IMR-90 (cell line): ENCODE measurements at regions not wholly inside any gene's neighbourhood (a gene's known extent, or its start where the extent isn't known, plus 50 kb on each side); places are given as distances from the start of the nearest gene placed in this dataset.

Experiments
- ATAC-seq: fragments of 200-7000 bp; cut with Tn5 transposase; 2 replicates; pipeline ENCODE4 v1.9.1; 2020; ENCODE audit warnings: low read depth, mild to moderate bottlenecking, moderate library complexity
- BruUV-seq: library from RNA; stranded (reverse); fragments of 400-500 nt; replicated peaks from 2 replicates; lab custom pipeline; 2021; lab: Mats Ljungman, UMichigan
- CTCF ChIA-PET: fragments of 300-600 bp; formaldehyde crosslinking; extraction: SDS; loops from one replicate; lab custom pipeline; 2021; ENCODE audit warnings: antibody characterized with exemption; lab: Yijun Ruan, JAX
- POLR2A ChIA-PET: fragments of 300-600 bp; sonication (Branson Sonifier 250); formaldehyde crosslinking; loops from one replicate; lab custom pipeline; 2022; ENCODE audit warnings: antibody characterized with exemption; ENCODE audit not compliant: unreplicated experiment; lab: Charles Lee
- DNase-seq: peaks from one replicate; pipeline ENCODE4 v3.0.0; 2013
- H2AFZ ChIP-seq: replicated peaks from 2 replicates; pipeline ENCODE3; 2013; ENCODE audit warnings: low read length, mild to moderate bottlenecking; ENCODE audit not compliant: poor library complexity
- H2AK5ac ChIP-seq: 2 replicates; pipeline ENCODE4 v1.6.1; 2013; ENCODE audit warnings: low read depth, low read length, inconsistent platforms
- H2AK9ac ChIP-seq: replicated peaks from 2 replicates; pipeline ENCODE3; 2013; ENCODE audit warnings: mild to moderate bottlenecking, low read depth, low read length, moderate library complexity; ENCODE audit not compliant: poor library complexity
- H2BK120ac ChIP-seq: 2 replicates; pipeline ENCODE4 v1.6.1; 2013; ENCODE audit warnings: low read depth, low read length, inconsistent platforms
- H2BK15ac ChIP-seq: 3 replicates; pipeline ENCODE4 v1.6.1; 2013; ENCODE audit warnings: low read depth, low read length, inconsistent platforms
- H2BK20ac ChIP-seq: 2 replicates; pipeline ENCODE4 v1.6.1; 2013; ENCODE audit warnings: low read depth, mild to moderate bottlenecking, inconsistent platforms, low read length, moderate library complexity
- H2BK5ac ChIP-seq: 2 replicates; pipeline ENCODE4 v1.6.1; 2013; ENCODE audit warnings: mild to moderate bottlenecking, low read depth, low read length, inconsistent platforms; ENCODE audit not compliant: poor library complexity, severe bottlenecking
- H3K14ac ChIP-seq: replicated peaks from 2 replicates; pipeline ENCODE4 v1.6.1; 2013; ENCODE audit warnings: low read depth, low read length, inconsistent platforms
- H3K18ac ChIP-seq: 2 replicates; pipeline ENCODE4 v1.6.1; 2013; ENCODE audit warnings: low read depth, low read length, control low read depth
- H3K23ac ChIP-seq: 2 replicates; pipeline ENCODE4 v1.6.1; 2013; ENCODE audit warnings: low read depth, low read length, inconsistent platforms
- H3K27ac ChIP-seq: 2 replicates; pipeline ENCODE4 v1.5.1; 2013; ENCODE audit warnings: mild to moderate bottlenecking, control low read depth, low read length; ENCODE audit not compliant: insufficient read depth
- H3K27me3 ChIP-seq: 2 replicates; pipeline ENCODE4 v1.6.1; 2013; ENCODE audit warnings: low read length; ENCODE audit not compliant: control insufficient read depth, insufficient read depth
- H3K36me3 ChIP-seq: 2 replicates; pipeline ENCODE4 v1.6.1; 2013; ENCODE audit warnings: low read length, mixed read lengths; ENCODE audit not compliant: control insufficient read depth, insufficient read depth
- H3K4ac ChIP-seq: 2 replicates; pipeline ENCODE4 v1.6.1; 2013; ENCODE audit warnings: low read depth, low read length, inconsistent platforms
- H3K4me1 ChIP-seq: 2 replicates; pipeline ENCODE4 v1.6.1; 2013; ENCODE audit warnings: low read length, mixed read lengths; ENCODE audit not compliant: control insufficient read depth, insufficient read depth
- H3K4me2 ChIP-seq: 2 replicates; pipeline ENCODE4 v1.6.1; 2013; ENCODE audit warnings: low read depth, mild to moderate bottlenecking, control low read depth, low read length, moderate library complexity
- H3K4me3 ChIP-seq: 2 replicates; pipeline ENCODE4 v1.5.1; 2013; ENCODE audit warnings: low read depth, mild to moderate bottlenecking, control low read depth, low read length, moderate library complexity; ENCODE audit not compliant: insufficient read depth
- H3K56ac ChIP-seq: 2 replicates; pipeline ENCODE4 v1.6.1; 2013; ENCODE audit warnings: low read length, inconsistent platforms; ENCODE audit not compliant: insufficient read depth; ENCODE audit errors: extremely low read depth
- H3K79me1 ChIP-seq, 2 experiments: 2 replicates each; pipeline ENCODE4 v1.6.1; 2013; ENCODE audit warnings: low read length in 2 of 2, inconsistent platforms in 1 of 2, low read depth in 1 of 2
- H3K9ac ChIP-seq: 2 replicates; pipeline ENCODE4 v1.6.1; 2013; ENCODE audit warnings: low read depth, low read length, control low read depth
- H3K9me1 ChIP-seq: 2 replicates; pipeline ENCODE4 v1.6.1; 2013; ENCODE audit warnings: low read length, inconsistent platforms; ENCODE audit not compliant: insufficient read depth
- H3K9me3 ChIP-seq: 2 replicates; pipeline ENCODE4 v1.6.1; 2013; ENCODE audit warnings: low read length; ENCODE audit not compliant: control insufficient read depth, insufficient read depth
- H4K20me1 ChIP-seq: 2 replicates; pipeline ENCODE4 v1.6.1; 2013; ENCODE audit warnings: low read length, inconsistent platforms; ENCODE audit not compliant: insufficient read depth
- H4K5ac ChIP-seq: 2 replicates; pipeline ENCODE4 v1.6.1; 2013; ENCODE audit warnings: mild to moderate bottlenecking, low read depth, low read length, control low read depth
- H4K8ac ChIP-seq, 2 experiments: 2 replicates each; pipeline ENCODE4 v1.6.1; 2013; ENCODE audit warnings: low read depth in 2 of 2, low read length in 2 of 2, control low read depth in 1 of 2, inconsistent platforms in 1 of 2
- H4K91ac ChIP-seq: 2 replicates; pipeline ENCODE4 v1.6.1; 2013; ENCODE audit warnings: low read depth, low read length, inconsistent platforms; ENCODE audit not compliant: insufficient read depth
- BHLHE40 ChIP-seq: fragments of 150-350 bp; IDR thresholded peaks from 2 replicates; pipeline ENCODE4 v1.6.1; 2016; ENCODE audit warnings: mild to moderate bottlenecking, low read depth, low read length
- CEBPB ChIP-seq: IDR thresholded peaks from 2 replicates; pipeline ENCODE4 v1.6.1; 2012; ENCODE audit warnings: low read depth, low read length, improper control_type of control experiment
- FOS ChIP-seq: fragments of 150-350 bp; IDR thresholded peaks from 2 replicates; pipeline ENCODE4 v1.6.1; 2016; ENCODE audit warnings: low read depth, low read length
- MAFK ChIP-seq: IDR thresholded peaks from 2 replicates; pipeline ENCODE4 v1.6.1; 2012; ENCODE audit warnings: low read depth, low read length, improper control_type of control experiment
- MAZ ChIP-seq: IDR thresholded peaks from 2 replicates; pipeline ENCODE4 v1.6.1; 2012; ENCODE audit warnings: low read depth, mild to moderate bottlenecking, low read length, improper control_type of control experiment, moderate library complexity, borderline replicate concordance
- NFE2L2 ChIP-seq: fragments of 150-350 bp; IDR thresholded peaks from 2 replicates; pipeline ENCODE4 v1.6.1; 2016; ENCODE audit warnings: low read depth, mild to moderate bottlenecking, low read length
- POLR2A ChIP-seq: IDR thresholded peaks from 2 replicates; pipeline ENCODE4 v1.6.1; 2012; ENCODE audit warnings: mild to moderate bottlenecking, low read depth, low read length
- RCOR1 ChIP-seq: IDR thresholded peaks from 2 replicates; pipeline ENCODE4 v1.6.1; 2012; ENCODE audit warnings: mild to moderate bottlenecking, low read length, improper control_type of control experiment; ENCODE audit not compliant: insufficient replicate concordance
- RFX5 ChIP-seq: IDR thresholded peaks from 2 replicates; pipeline ENCODE4 v1.8.0; 2012; ENCODE audit warnings: low read depth, mild to moderate bottlenecking, low read length, moderate library complexity
- SMC3 ChIP-seq: fragments of 150-350 bp; IDR thresholded peaks from 2 replicates; pipeline ENCODE4 v1.6.1; 2016; ENCODE audit warnings: low read depth, mild to moderate bottlenecking, antibody characterized with exemption, low read length, moderate library complexity
- WGBS, 2 experiments: methylation state at CpG; one replicate each; pipeline versions ENCODE4 v1.1.5 to v1.1.7; 2013; ENCODE audit warnings: missing lambda C conversion rate in 2 of 2; ENCODE audit not compliant: insufficient read length in 1 of 2; ENCODE audit errors: extremely low coverage in 2 of 2; 5-methylcytosine and 5-hydroxymethylcytosine counted together
- dilution Hi-C: fragments of 300-500 bp; cut with HindIII; formaldehyde crosslinking; loops from one replicate; pipeline ENCODE4 v1.14.3; 2018; ENCODE audit warnings: low sequenced_read_pairs; ENCODE audit not compliant: unreplicated experiment
- in situ Hi-C: fragments of 300-500 bp; cut with MboI; formaldehyde crosslinking; loops from 3 replicates; pipeline ENCODE4 v1.14.3; 2019; ENCODE audit warnings: low sequenced_read_pairs, inconsistent platforms, mixed read lengths
- intact Hi-C: fragments of 100-400 bp; cut with micrococcal nuclease; formaldehyde crosslinking; loops from 2 replicates; pipeline ENCODE4 v1.10.0; 2022
- TF ChIP-seq, protein P1 (sequence below): conservative IDR thresholded peaks from 2 replicates; pipeline ENCODE4 v1.5.1; 2012; ENCODE audit warnings: mild to moderate bottlenecking, low read depth, low read length, improper control_type of control experiment
- TF ChIP-seq, protein P2 (sequence below): fragments of 150-350 bp; IDR thresholded peaks from 2 replicates; pipeline ENCODE4 v1.6.1; 2016; ENCODE audit warnings: low read depth, mild to moderate bottlenecking, low read length, moderate library complexity, borderline replicate concordance

DNA sequence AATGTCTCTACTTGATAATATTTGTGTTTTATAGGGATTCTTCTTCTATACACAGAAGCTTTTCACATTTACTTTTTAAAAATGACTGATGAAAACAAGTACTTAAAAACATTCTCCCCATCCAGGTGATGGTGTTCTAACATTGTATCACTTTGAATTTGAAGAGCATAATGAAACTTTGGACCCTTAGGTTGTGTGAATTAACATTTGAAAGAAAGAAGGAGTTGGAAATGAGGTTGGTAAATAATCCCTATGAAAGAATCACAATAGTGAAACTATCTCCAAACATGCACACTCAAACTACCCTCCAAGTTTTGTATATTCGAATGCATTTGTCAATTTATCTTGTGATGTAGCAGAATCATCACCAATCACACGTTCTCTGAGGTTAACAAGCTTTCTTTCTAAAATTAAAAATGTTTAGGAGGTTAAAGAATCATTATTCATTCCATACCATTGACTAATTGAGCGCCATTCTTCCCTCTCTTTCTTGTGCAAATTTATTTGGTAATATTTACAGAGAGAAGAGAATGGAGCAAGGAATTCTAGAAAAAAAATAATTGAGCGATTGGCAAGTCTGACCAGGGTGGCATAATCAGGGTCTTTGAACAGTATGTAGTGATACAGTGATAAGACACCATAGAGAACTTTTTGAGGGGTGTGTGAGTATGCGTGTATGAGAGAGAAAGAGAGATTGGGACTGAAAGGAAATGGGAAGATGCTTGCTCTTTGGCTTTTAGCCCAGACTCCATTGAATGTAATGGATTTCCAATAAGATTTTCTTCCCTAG lies 260.0 kb upstream of the NRXN1 start:
- Histone ChIP-seq H4K91ac (no peak overlapping the region), H3K9ac (no peak overlapping the region), H3K27ac (no peak overlapping the region), H3K18ac (peak overlapping the region; percentile 31; the same call in 1 of the 2 replicates), H3K79me1 (no peaks in the 10 kb centered on the region), H2AFZ (no peak overlapping the region), H3K4ac (peak overlapping the region; percentile 18; the same call in 1 of the 2 replicates), H4K5ac (no peak overlapping the region), H2BK5ac (peak overlapping the region; percentile 30), H2AK9ac (no peak overlapping the region), H4K20me1 (no peaks in the 10 kb centered on the region), H4K8ac (peak overlapping the region in 1 of 2 experiments; percentile 22; a peak in 1 of 4 replicates), H2BK20ac (no peak overlapping the region; the same call in 1 of the 2 replicates), H3K14ac (0 out of 2 replicates have a peak overlapping the region, but pooled peaks have one; percentile 53), H3K36me3 (no peaks in the 10 kb centered on the region), H2BK120ac (peak overlapping the region; percentile 56; the same call in 1 of the 2 replicates), H2AK5ac (no peak overlapping the region), H3K56ac (0 out of 2 replicates have a peak overlapping the region, but pooled peaks have one; percentile 1), H3K4me3 (no peak overlapping the region), H2BK15ac (no peak overlapping the region; the same call in 2 of the 3 replicates), H3K4me2 (peak overlapping the region; percentile 57; the same call in 1 of the 2 replicates), H3K9me1 (no peaks in the 10 kb centered on the region), H3K27me3 (no peaks in the 10 kb centered on the region), H3K4me1 (no peaks in the 10 kb centered on the region), H3K9me3 (no peaks in the 10 kb centered on the region), H3K23ac (peak overlapping the region; percentile 61; the same call in 1 of the 2 replicates)
- ChIA-PET CTCF (no interaction called here), POLR2A (no interaction called here)
- 100% methylated on average over 1 of the region's 5 CpGs; no CpG with 5 or more reads in 1 of the 2 experiments for WGBS, 2 experiments
- intact Hi-C loops, result no loop called here
- ATAC-seq, result no peak
- TF ChIP-seq MAZ (no peak), POLR2A (no peak), BHLHE40 (no peak), SMC3 (no peak), RFX5 (no peak), CEBPB (no peak), NFE2L2 (no peak), MAFK (no peak), FOS (no peak), RCOR1 (no peak)
- TF ChIP-seq, protein P1, sequence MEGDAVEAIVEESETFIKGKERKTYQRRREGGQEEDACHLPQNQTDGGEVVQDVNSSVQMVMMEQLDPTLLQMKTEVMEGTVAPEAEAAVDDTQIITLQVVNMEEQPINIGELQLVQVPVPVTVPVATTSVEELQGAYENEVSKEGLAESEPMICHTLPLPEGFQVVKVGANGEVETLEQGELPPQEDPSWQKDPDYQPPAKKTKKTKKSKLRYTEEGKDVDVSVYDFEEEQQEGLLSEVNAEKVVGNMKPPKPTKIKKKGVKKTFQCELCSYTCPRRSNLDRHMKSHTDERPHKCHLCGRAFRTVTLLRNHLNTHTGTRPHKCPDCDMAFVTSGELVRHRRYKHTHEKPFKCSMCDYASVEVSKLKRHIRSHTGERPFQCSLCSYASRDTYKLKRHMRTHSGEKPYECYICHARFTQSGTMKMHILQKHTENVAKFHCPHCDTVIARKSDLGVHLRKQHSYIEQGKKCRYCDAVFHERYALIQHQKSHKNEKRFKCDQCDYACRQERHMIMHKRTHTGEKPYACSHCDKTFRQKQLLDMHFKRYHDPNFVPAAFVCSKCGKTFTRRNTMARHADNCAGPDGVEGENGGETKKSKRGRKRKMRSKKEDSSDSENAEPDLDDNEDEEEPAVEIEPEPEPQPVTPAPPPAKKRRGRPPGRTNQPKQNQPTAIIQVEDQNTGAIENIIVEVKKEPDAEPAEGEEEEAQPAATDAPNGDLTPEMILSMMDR, result no peak
- TF ChIP-seq, protein P2, sequence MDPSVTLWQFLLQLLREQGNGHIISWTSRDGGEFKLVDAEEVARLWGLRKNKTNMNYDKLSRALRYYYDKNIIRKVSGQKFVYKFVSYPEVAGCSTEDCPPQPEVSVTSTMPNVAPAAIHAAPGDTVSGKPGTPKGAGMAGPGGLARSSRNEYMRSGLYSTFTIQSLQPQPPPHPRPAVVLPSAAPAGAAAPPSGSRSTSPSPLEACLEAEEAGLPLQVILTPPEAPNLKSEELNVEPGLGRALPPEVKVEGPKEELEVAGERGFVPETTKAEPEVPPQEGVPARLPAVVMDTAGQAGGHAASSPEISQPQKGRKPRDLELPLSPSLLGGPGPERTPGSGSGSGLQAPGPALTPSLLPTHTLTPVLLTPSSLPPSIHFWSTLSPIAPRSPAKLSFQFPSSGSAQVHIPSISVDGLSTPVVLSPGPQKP, result no peak
- no peak for DNase-seq
- in situ Hi-C loops, result no loop called here
- dilution Hi-C loops, result no loop called here
- BruUV-seq, result no TSS peak
